GM19455 (cell line): ENCODE measurements at regions not wholly inside any gene's neighbourhood (a gene's known extent, or its start where the extent isn't known, plus 50 kb on each side); places are given as distances from the start of the nearest gene placed in this dataset.

Experiments used
- ATAC-seq: cut with Tn5 transposase; IDR thresholded peaks from one replicate; pipeline ENCODE4 v1.9.1; 2021; ENCODE audit not compliant: unreplicated experiment

DNA sequence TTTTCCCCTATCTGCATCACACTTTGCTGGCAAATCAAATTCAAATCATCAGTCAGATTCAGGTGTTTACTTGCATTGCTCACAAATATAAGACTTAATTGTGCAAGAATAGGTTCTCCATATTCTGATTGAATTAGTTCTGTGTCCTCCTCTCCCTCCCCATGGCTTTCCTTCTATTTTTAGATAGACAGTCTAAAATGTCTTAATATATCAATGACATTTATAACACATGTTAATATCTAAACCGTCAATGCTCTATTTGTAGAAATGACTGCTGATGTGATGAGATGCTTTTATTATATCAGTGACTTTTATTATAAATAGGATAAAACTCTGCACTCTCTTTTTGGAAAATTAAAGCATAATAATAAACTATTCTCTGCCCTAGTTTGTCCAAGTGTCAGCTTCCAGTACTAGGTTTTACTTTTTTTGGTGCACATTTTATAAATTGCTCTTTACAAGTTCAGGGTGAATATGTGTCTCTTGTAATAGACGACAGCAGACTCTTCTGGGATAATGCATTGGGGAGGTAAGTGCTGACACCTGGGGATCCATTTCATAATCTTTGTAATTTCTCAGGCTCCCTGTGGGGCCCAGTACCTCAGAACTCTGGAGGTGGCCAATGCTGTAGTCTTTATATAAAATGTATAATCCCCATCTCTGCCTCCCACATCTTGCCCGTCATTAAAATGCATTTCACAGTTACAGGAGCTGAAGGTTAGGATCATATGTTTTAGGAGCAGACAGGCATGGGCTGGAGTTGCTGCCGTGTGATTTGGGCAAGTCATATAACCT is 321.5 kb downstream of the BRINP1 start:
- no peak for ATAC-seq

- no peak for ATAC-seq
These were observed 319.0 kb downstream of the BRINP1 start for GRCh38 chr9:119050281-119050680.

- no peak for ATAC-seq
These were observed 316.8 kb downstream of the BRINP1 start for GRCh38 chr9:119052339-119053030.

- ATAC-seq: no peak
These were observed 316.2 kb downstream of the BRINP1 start for GRCh38 chr9:119053070-119053469.

GRCh38 chr9:119060629-119061385 is 308.4 kb downstream of the BRINP1 start:
- ATAC-seq: no peak

GRCh38 chr9:119071636-119072035 is 297.6 kb downstream of the BRINP1 start:
- ATAC-seq: no peak

- no peak for ATAC-seq
These were observed 295.2 kb downstream of the BRINP1 start for GRCh38 chr9:119074017-119074416.

GRCh38 chr9:119078015-119078414 is 291.2 kb downstream of the BRINP1 start:
- no peak for ATAC-seq

DNA sequence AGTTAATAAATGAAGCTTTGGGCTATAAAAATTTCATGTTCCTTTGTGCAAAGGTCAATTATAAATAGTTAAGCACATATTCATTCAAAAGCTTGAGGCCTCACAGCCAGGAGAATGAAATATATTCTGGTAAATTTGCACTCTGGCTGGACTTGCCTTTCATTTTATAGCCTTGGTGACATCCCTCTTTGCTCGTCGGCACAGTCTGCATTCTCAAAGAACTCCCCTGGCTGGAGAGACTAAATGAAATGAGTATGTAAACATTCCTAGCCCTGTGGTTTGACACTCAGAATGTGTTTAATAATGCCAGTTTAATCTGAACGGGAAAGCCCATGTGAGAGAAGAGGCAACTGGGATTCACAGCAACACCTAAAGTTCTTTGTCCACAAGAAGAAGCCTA is 285.6 kb downstream of the BRINP1 start:
- no peak for ATAC-seq

DNA sequence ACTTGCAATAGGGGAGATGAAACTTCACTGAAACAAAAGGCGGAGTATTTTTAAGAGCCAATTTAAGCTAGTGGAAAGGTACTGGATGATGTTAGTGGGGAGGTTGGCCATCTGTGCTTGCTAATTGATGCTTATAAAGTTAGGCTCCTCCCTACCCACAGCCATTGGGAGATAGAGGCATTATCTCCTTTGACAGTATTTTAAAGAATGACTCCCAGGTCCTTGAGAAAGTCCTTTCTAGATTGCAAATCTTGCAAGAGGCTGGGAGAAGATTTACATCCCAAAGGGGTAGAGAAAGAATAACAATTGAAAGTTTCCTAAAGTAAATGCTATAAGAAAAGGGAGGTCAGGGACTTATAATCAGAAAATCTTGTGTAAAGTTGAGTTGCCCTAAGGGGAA is 282.6 kb downstream of the BRINP1 start:
- ATAC-seq: no peak

GRCh38 chr9:119088002-119088547 is 281.2 kb downstream of the BRINP1 start:
- ATAC-seq: no peak

DNA sequence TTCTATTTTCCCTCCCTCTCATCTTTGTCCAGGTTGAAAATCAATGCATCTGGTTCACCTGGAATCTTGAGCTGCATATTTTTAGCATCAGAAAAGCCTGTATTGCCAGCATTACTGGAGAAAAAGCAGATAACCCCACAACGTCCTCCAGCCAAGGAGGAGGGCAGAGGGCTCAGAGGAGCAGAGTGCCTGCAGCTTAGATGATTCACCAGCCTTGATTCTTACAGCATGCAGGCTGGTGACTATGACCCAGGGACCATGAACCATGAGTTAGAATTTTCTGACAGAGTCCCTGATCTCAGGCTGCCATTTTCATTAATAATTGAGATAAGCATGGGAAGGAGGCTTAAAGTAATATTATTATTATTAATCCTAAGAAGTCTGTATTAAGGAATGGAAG is 278.2 kb downstream of the BRINP1 start:
- ATAC-seq: no peak

- no peak for ATAC-seq
These were observed 277.1 kb downstream of the BRINP1 start for GRCh38 chr9:119092125-119092524.

DNA sequence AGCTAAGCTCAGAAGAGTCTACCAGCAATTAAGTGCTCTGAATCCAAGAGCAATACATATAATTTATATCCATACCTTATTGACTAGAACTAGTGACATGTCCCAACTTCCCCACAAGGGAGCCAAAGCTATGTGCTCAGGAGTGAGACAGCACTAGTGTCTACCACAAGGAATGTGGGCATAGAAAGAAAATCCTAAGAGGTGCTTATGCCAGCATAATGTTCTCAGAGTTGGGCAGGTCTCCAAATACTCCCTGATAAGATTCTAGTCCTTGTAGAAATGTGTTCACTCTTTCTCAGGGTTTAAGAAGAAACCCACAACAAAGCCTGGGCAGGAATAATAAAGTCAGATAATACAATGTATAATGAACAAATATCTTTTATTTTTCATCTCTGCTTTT is 275.1 kb downstream of the BRINP1 start:
- ATAC-seq: no peak

DNA sequence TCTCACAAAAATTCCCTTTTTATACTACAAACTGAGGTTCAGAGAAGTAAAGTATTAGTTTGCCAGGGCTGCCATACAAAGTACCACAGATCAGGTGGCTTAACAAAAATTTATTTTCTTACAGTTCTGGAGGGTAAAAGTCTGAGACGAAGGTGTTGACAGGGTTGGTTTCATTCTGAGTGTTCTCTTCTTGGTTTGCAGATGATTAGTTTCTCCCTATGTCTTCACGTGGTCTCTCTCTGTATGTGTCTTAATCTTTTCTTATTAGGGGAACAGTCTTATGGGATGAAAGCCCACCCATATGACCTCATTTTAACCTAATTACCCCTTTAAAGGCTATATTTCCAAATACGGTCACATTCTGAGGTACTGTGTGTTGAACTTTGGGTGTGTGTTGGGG is 274.2 kb downstream of the BRINP1 start:
- no peak for ATAC-seq

DNA sequence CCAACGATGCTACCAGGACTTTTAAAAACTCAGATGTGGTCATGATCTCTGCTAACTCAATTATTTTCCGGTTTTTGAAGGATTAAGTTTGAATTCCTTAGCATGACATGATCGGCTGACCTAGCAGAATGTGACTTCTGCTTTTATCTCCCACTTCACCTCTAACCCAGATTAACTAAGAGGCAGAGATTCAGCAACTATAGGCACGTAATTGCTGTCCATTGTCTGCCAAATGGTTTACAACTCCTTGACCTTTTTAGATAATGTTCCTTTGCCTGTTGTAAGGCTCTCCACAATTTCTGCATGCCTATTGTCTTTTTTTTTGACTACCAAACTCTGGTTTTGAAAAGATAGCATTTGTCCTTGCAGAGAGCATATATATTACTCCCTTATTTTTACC is 268.2 kb downstream of the BRINP1 start:
- no peak for ATAC-seq

- ATAC-seq: no peak
These were observed 254.6 kb downstream of the BRINP1 start for GRCh38 chr9:119114681-119115080.
